ENCODE measurements at regions not wholly inside any gene's neighbourhood (a gene's known extent, or its start where the extent isn't known, plus 50 kb on each side); places are given as distances from the start of the nearest gene placed in this dataset.
A peak's percentile ranks its signal among the peaks of the same experiment; 100 is the strongest.

- peak; percentile 54 for FAIRE-seq
- TF ChIP-seq POLR2A (IDR thresholded peaks at IDR 0.05; ENCODE audit: low read depth, low read length) (no peak), TAF1 (IDR thresholded peaks at IDR 0.05; ENCODE audit: low read depth, low read length) (no peak), POLR2AphosphoS5 (IDR thresholded peaks at IDR 0.05; ENCODE audit: low read depth, low read length) (no peak), SPI1 (IDR thresholded peaks at IDR 0.05; ENCODE audit: low read depth, low read length) (peak; percentile 29; the same call in 1 of the 2 replicates)
These were observed 142.0 kb downstream of the CEP57L1 start for GRCh38 chr6:109237077-109237985.

GRCh38 chr6:109236115-109237076, 141.1 kb downstream of the CEP57L1 start:
- FAIRE-seq: peak; percentile 75
- TF ChIP-seq SPI1 (IDR thresholded peaks at IDR 0.05; ENCODE audit: low read depth, low read length): no peak
- no peak for TF ChIP-seq POU2F2 (IDR thresholded peaks at IDR 0.05; ENCODE audit: low read depth, low read length)
- no peak for TF ChIP-seq PAX5 (IDR thresholded peaks at IDR 0.05; ENCODE audit: insufficient read depth, low read length, severe bottlenecking)
- no peak for TF ChIP-seq POLR2AphosphoS5 (IDR thresholded peaks at IDR 0.05; ENCODE audit: low read depth, low read length)
- no peak for TF ChIP-seq TAF1 (IDR thresholded peaks at IDR 0.05; ENCODE audit: low read depth, low read length)
- TF ChIP-seq POLR2A (IDR thresholded peaks at IDR 0.05; ENCODE audit: low read depth, low read length): no peak
- no peak for DNase-seq (ENCODE audit: insufficient read length, low spot score)

More at GRCh38 chr6:109237077-109237985, 142.0 kb downstream of the CEP57L1 start:
- DNase-seq (ENCODE audit: insufficient read length, low spot score): no peak

GRCh38 chr6:109235481-109236038, 140.3 kb downstream of the CEP57L1 start:
- FAIRE-seq (no peak), DNase-seq (ENCODE audit: insufficient read length, low spot score) (no peak)
- TF ChIP-seq POLR2A (IDR thresholded peaks at IDR 0.05; ENCODE audit: low read depth, low read length): no peak
- TF ChIP-seq SPI1 (IDR thresholded peaks at IDR 0.05; ENCODE audit: low read depth, low read length): no peak
- no peak for TF ChIP-seq TAF1 (IDR thresholded peaks at IDR 0.05; ENCODE audit: low read depth, low read length)
- no peak for TF ChIP-seq PAX5 (IDR thresholded peaks at IDR 0.05; ENCODE audit: insufficient read depth, low read length, severe bottlenecking)
- TF ChIP-seq POU2F2 (IDR thresholded peaks at IDR 0.05; ENCODE audit: low read depth, low read length): no peak
- no peak for TF ChIP-seq POLR2AphosphoS5 (IDR thresholded peaks at IDR 0.05; ENCODE audit: low read depth, low read length)

- no peak for FAIRE-seq
- TF ChIP-seq TAF1 (IDR thresholded peaks at IDR 0.05; ENCODE audit: low read depth, low read length) (no peak), POU2F2 (IDR thresholded peaks at IDR 0.05; ENCODE audit: low read depth, low read length) (no peak), POLR2A (IDR thresholded peaks at IDR 0.05; ENCODE audit: low read depth, low read length) (no peak), SPI1 (IDR thresholded peaks at IDR 0.05; ENCODE audit: low read depth, low read length) (no peak), PAX5 (IDR thresholded peaks at IDR 0.05; ENCODE audit: insufficient read depth, low read length, severe bottlenecking) (no peak), POLR2AphosphoS5 (IDR thresholded peaks at IDR 0.05; ENCODE audit: low read depth, low read length) (no peak)
- no peak for DNase-seq (ENCODE audit: insufficient read length, low spot score)
These were observed 135.1 kb downstream of the CEP57L1 start for GRCh38 chr6:109230453-109230852.

GRCh38 chr6:109229536-109229935, 134.2 kb downstream of the CEP57L1 start:
- DNase-seq (ENCODE audit: insufficient read length, low spot score) (no peak), FAIRE-seq (no peak)
- TF ChIP-seq POLR2A (IDR thresholded peaks at IDR 0.05; ENCODE audit: low read depth, low read length) (no peak), POU2F2 (IDR thresholded peaks at IDR 0.05; ENCODE audit: low read depth, low read length) (no peak), PAX5 (IDR thresholded peaks at IDR 0.05; ENCODE audit: insufficient read depth, low read length, severe bottlenecking) (no peak), SPI1 (IDR thresholded peaks at IDR 0.05; ENCODE audit: low read depth, low read length) (no peak), TAF1 (IDR thresholded peaks at IDR 0.05; ENCODE audit: low read depth, low read length) (no peak), POLR2AphosphoS5 (IDR thresholded peaks at IDR 0.05; ENCODE audit: low read depth, low read length) (no peak)

- FAIRE-seq (no peak), DNase-seq (ENCODE audit: insufficient read length, low spot score) (no peak)
- TF ChIP-seq TAF1 (IDR thresholded peaks at IDR 0.05; ENCODE audit: low read depth, low read length) (no peak), POU2F2 (IDR thresholded peaks at IDR 0.05; ENCODE audit: low read depth, low read length) (no peak), POLR2AphosphoS5 (IDR thresholded peaks at IDR 0.05; ENCODE audit: low read depth, low read length) (no peak), PAX5 (IDR thresholded peaks at IDR 0.05; ENCODE audit: insufficient read depth, low read length, severe bottlenecking) (no peak), POLR2A (IDR thresholded peaks at IDR 0.05; ENCODE audit: low read depth, low read length) (no peak), SPI1 (IDR thresholded peaks at IDR 0.05; ENCODE audit: low read depth, low read length) (no peak)
These were observed 132.3 kb downstream of the CEP57L1 start for GRCh38 chr6:109227646-109228045.

- TF ChIP-seq POU2F2 (IDR thresholded peaks at IDR 0.05; ENCODE audit: low read depth, low read length) (no peak), SPI1 (IDR thresholded peaks at IDR 0.05; ENCODE audit: low read depth, low read length) (no peak), POLR2A (IDR thresholded peaks at IDR 0.05; ENCODE audit: low read depth, low read length) (no peak), PAX5 (IDR thresholded peaks at IDR 0.05; ENCODE audit: insufficient read depth, low read length, severe bottlenecking) (no peak), TAF1 (IDR thresholded peaks at IDR 0.05; ENCODE audit: low read depth, low read length) (no peak), POLR2AphosphoS5 (IDR thresholded peaks at IDR 0.05; ENCODE audit: low read depth, low read length) (no peak)
- FAIRE-seq (no peak), DNase-seq (ENCODE audit: insufficient read length, low spot score) (no peak)
These were observed 131.0 kb downstream of the CEP57L1 start for GRCh38 chr6:109226353-109226752.

- TF ChIP-seq SPI1 (IDR thresholded peaks at IDR 0.05; ENCODE audit: low read depth, low read length) (no peak), POU2F2 (IDR thresholded peaks at IDR 0.05; ENCODE audit: low read depth, low read length) (no peak), PAX5 (IDR thresholded peaks at IDR 0.05; ENCODE audit: insufficient read depth, low read length, severe bottlenecking) (no peak), POLR2A (IDR thresholded peaks at IDR 0.05; ENCODE audit: low read depth, low read length) (no peak), POLR2AphosphoS5 (IDR thresholded peaks at IDR 0.05; ENCODE audit: low read depth, low read length) (no peak), TAF1 (IDR thresholded peaks at IDR 0.05; ENCODE audit: low read depth, low read length) (no peak)
- FAIRE-seq: no peak
- no peak for DNase-seq (ENCODE audit: insufficient read length, low spot score)
These were observed 130.6 kb downstream of the CEP57L1 start for GRCh38 chr6:109225946-109226345.

Data from GM12891 (cell line).